ENCODE measurements at regions not wholly inside any gene's neighbourhood (a gene's known extent, or its start where the extent isn't known, plus 50 kb on each side); places are given as distances from the start of the nearest gene placed in this dataset.

DNA sequence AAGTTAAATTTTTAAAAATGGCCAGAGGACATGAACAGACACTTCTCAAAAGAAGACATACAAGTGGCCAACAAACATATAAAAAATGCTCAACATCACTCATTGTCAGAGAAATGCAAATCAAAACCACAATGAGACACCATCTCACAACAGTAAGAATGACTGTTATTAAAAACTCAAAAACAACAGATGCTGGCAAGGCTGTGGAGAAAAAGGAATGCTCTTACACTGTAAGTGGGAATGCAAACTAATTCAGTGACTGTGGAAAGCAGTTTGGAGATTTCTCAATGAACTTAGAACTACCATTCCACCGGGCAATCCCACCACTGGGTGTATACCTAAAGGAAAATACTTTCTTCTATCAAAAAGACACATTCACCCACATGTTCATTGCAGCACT lies 168.5 kb upstream of the PIK3R1 start:
- H3K27ac ChIP-seq (ENCODE audit: low read depth, low read length) = no peak overlapping the region
- no peaks in the 10 kb centered on the region for H3K27me3 ChIP-seq (ENCODE audit: control insufficient read depth, insufficient read depth, low read length)
- peaks cover 58% of the 10 kb centered on the region for H3K9me3 ChIP-seq (ENCODE audit: control insufficient read depth, insufficient read depth, low read depth, low read length)
- no peak overlapping the region for H3K4me3 ChIP-seq (ENCODE audit: low read depth, low read length)
- H3K4me1 ChIP-seq (ENCODE audit: control insufficient read depth, insufficient read depth, low read length) = peaks cover 3% of the 10 kb centered on the region
- H3K9ac ChIP-seq (ENCODE audit: low read length) = no peak overlapping the region
- no peaks in the 10 kb centered on the region for H3K36me3 ChIP-seq (ENCODE audit: control insufficient read depth, insufficient read depth, low read length)

- no peak overlapping the region for H3K4me3 ChIP-seq (ENCODE audit: low read depth, low read length)
- peaks cover 52% of the 10 kb centered on the region for H3K9me3 ChIP-seq (ENCODE audit: control insufficient read depth, insufficient read depth, low read depth, low read length)
- no peak overlapping the region for H3K9ac ChIP-seq (ENCODE audit: low read length)
- H3K27ac ChIP-seq (ENCODE audit: low read depth, low read length) = no peak overlapping the region
- no peaks in the 10 kb centered on the region for H3K36me3 ChIP-seq (ENCODE audit: control insufficient read depth, insufficient read depth, low read length)
- no peaks in the 10 kb centered on the region for H3K27me3 ChIP-seq (ENCODE audit: control insufficient read depth, insufficient read depth, low read length)
- H3K4me1 ChIP-seq (ENCODE audit: control insufficient read depth, insufficient read depth, low read length) = peaks cover 6% of the 10 kb centered on the region
These were observed 169.1 kb upstream of the PIK3R1 start for GRCh38 chr5:68046445-68046844.

DNA sequence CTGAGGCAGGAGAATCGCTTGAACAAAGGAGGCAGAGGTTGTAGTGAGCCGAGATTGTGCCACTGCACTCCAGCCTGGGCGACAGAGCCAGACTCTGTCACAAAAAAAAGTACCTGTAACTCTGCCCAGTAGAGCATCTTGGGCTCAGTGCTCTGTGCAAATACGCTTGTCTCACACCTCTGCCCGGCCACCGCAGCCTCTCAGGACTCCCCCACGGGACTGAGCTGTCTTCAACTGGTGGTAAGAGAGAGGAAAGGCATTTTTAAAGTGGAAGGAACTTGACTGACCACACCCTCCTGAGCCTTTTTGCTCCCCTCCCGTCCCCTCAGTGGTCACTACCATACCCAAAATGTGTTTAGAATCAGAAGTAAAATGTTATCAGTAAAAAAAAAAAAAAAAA lies 174.3 kb upstream of the PIK3R1 start:
- Histone ChIP-seq H3K4me3 (ENCODE audit: low read depth, low read length) (no peak overlapping the region), H3K9ac (ENCODE audit: low read length) (no peak overlapping the region), H3K27me3 (ENCODE audit: control insufficient read depth, insufficient read depth, low read length) (no peaks in the 10 kb centered on the region), H3K4me1 (ENCODE audit: control insufficient read depth, insufficient read depth, low read length) (peaks cover 6% of the 10 kb centered on the region), H3K27ac (ENCODE audit: low read depth, low read length) (no peak overlapping the region), H3K9me3 (ENCODE audit: control insufficient read depth, insufficient read depth, low read depth, low read length) (peaks cover 11% of the 10 kb centered on the region), H3K36me3 (ENCODE audit: control insufficient read depth, insufficient read depth, low read length) (no peaks in the 10 kb centered on the region)

- Histone ChIP-seq H3K9ac (ENCODE audit: low read length) (no peak overlapping the region), H3K4me1 (ENCODE audit: control insufficient read depth, insufficient read depth, low read length) (peaks cover 6% of the 10 kb centered on the region), H3K27ac (ENCODE audit: low read depth, low read length) (no peak overlapping the region)
These were observed 178.0 kb upstream of the PIK3R1 start for GRCh38 chr5:68037546-68037945.

DNA sequence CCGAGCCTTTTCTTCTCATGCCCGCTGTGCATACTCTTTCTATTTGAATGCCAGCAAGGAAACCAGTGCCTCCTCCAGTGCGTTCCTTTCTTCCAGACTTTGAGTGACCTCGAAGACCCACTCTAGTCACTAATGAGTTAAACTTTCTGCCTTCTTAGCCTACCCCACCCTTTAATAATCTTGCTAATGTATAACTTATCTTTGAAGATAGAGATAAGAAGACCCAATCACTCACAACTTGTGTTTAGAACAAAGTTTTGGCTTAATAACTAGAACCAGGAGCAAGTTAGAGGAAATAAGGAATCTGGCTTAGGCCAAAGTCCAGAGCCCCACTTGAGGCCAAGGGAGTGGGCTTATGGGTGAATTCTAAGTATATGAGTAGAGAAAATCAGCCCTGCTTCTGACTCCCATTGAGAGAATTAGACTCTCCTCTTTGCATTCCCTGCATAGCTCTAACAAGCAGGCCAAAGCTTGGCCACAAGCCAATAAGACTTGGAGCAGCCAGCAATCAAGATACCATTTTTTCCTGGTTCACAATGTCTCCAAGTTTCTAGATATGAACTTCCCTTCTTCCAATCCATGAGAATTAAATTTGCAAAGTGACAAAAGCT lies 181.5 kb upstream of the PIK3R1 start:
- no peaks in the 10 kb centered on the region for H3K9me3 ChIP-seq (ENCODE audit: control insufficient read depth, insufficient read depth, low read depth, low read length)
- H3K4me3 ChIP-seq (ENCODE audit: low read depth, low read length) = no peak overlapping the region
- H3K27me3 ChIP-seq (ENCODE audit: control insufficient read depth, insufficient read depth, low read length) = no peaks in the 10 kb centered on the region

More at GRCh38 chr5:68037546-68037945, 178.0 kb upstream of the PIK3R1 start:
- no peaks in the 10 kb centered on the region for H3K36me3 ChIP-seq (ENCODE audit: control insufficient read depth, insufficient read depth, low read length)
- no peak overlapping the region for H3K4me3 ChIP-seq (ENCODE audit: low read depth, low read length)
- no peaks in the 10 kb centered on the region for H3K9me3 ChIP-seq (ENCODE audit: control insufficient read depth, insufficient read depth, low read depth, low read length)
- no peaks in the 10 kb centered on the region for H3K27me3 ChIP-seq (ENCODE audit: control insufficient read depth, insufficient read depth, low read length)

DNA sequence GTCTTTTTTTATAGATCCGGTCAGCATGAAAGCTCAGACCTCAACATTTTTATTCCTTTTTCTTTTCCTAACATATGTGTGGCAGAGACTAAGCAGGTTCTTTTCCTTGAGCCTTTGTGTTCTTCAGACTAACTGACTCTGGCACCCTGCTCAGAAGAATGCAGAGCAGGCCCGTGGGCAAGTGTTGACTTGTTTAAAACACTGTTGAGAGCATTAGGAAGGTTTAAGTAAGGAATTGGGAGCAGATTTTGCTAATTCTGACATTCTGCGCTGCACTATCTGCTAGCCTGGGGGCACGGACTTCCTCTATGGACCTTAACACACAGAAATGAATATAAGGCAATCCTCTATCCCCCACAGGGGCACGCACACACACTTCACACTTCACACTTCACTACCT lies 182.5 kb upstream of the PIK3R1 start:
- H3K4me3 ChIP-seq (ENCODE audit: low read depth, low read length) = no peak overlapping the region
- no peaks in the 10 kb centered on the region for H3K36me3 ChIP-seq (ENCODE audit: control insufficient read depth, insufficient read depth, low read length)
- H3K4me1 ChIP-seq (ENCODE audit: control insufficient read depth, insufficient read depth, low read length) = no peaks in the 10 kb centered on the region
- no peak overlapping the region for H3K27ac ChIP-seq (ENCODE audit: low read depth, low read length)
- H3K27me3 ChIP-seq (ENCODE audit: control insufficient read depth, insufficient read depth, low read length) = no peaks in the 10 kb centered on the region
- H3K9ac ChIP-seq (ENCODE audit: low read length) = no peak overlapping the region
- H3K9me3 ChIP-seq (ENCODE audit: control insufficient read depth, insufficient read depth, low read depth, low read length) = no peaks in the 10 kb centered on the region

More for the DNA sequence above, 181.5 kb upstream of the PIK3R1 start:
- Histone ChIP-seq H3K9ac (ENCODE audit: low read length) (no peak overlapping the region), H3K36me3 (ENCODE audit: control insufficient read depth, insufficient read depth, low read length) (no peaks in the 10 kb centered on the region), H3K4me1 (ENCODE audit: control insufficient read depth, insufficient read depth, low read length) (no peaks in the 10 kb centered on the region), H3K27ac (ENCODE audit: low read depth, low read length) (no peak overlapping the region)

DNA sequence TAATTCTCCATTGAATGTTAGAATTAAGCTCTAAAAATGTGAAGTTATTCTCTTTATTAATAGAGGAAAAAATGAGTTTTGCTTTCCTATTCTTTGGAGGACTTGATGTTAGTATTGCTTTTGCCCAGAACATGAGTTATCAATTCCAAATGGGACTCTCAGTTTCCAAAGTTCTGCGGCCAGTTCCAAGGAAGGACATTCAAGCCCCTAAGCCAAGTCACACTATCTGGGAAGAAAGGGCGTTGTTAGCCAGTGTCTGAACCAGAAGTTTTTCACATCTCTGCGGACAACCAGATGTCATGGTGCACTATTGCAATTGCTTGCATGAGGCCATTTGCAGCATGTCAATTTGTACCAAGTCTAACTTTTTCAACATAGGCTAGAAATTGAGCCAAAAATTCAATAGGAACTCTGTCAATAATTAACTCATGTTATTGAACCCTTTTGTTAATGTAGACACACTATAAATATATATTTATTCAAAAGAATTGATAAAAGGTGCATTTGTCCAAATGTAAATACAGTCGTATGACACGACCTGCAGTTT lies 183.3 kb upstream of the PIK3R1 start:
- no peak overlapping the region for H3K9ac ChIP-seq (ENCODE audit: low read length)
- H3K27ac ChIP-seq (ENCODE audit: low read depth, low read length) = no peak overlapping the region
- H3K27me3 ChIP-seq (ENCODE audit: control insufficient read depth, insufficient read depth, low read length) = no peaks in the 10 kb centered on the region
- H3K4me3 ChIP-seq (ENCODE audit: low read depth, low read length) = no peak overlapping the region
- no peaks in the 10 kb centered on the region for H3K9me3 ChIP-seq (ENCODE audit: control insufficient read depth, insufficient read depth, low read depth, low read length)
- no peaks in the 10 kb centered on the region for H3K36me3 ChIP-seq (ENCODE audit: control insufficient read depth, insufficient read depth, low read length)
- H3K4me1 ChIP-seq (ENCODE audit: control insufficient read depth, insufficient read depth, low read length) = peaks cover 5% of the 10 kb centered on the region

GRCh38 chr5:68028131-68028727 lies 187.3 kb upstream of the PIK3R1 start:
- peaks cover 16% of the 10 kb centered on the region for H3K4me1 ChIP-seq (ENCODE audit: control insufficient read depth, insufficient read depth, low read length)
- H3K4me3 ChIP-seq (ENCODE audit: low read depth, low read length) = no peak overlapping the region
- no peaks in the 10 kb centered on the region for H3K36me3 ChIP-seq (ENCODE audit: control insufficient read depth, insufficient read depth, low read length)
- no peak overlapping the region for H3K9ac ChIP-seq (ENCODE audit: low read length)
- no peaks in the 10 kb centered on the region for H3K27me3 ChIP-seq (ENCODE audit: control insufficient read depth, insufficient read depth, low read length)
- H3K9me3 ChIP-seq (ENCODE audit: control insufficient read depth, insufficient read depth, low read depth, low read length) = peaks cover 5% of the 10 kb centered on the region; the same call in 1 of the 2 replicates
- no peak overlapping the region for H3K27ac ChIP-seq (ENCODE audit: low read depth, low read length)

DNA sequence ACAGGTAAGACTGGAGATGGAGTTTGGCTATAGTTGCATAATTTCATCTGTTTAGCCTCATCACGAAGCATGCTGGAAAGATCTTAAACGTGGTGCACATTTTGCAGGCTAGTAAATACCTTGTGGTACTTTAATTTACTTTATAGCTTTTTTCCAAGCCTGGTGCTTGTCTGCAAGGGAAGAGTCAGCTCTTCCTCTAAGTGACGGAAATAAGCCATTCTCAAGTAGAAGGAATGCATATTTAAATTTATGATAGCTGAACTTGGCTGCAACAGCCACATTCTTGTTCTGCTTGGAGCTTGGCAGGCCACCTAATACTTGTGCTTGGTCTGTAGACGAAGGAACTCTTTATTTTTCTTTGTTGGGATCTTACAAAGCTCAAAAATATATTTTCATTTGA lies 188.0 kb upstream of the PIK3R1 start:
- Histone ChIP-seq H3K4me1 (ENCODE audit: control insufficient read depth, insufficient read depth, low read length) (peaks cover 23% of the 10 kb centered on the region), H3K9ac (ENCODE audit: low read length) (no peak overlapping the region), H3K27me3 (ENCODE audit: control insufficient read depth, insufficient read depth, low read length) (no peaks in the 10 kb centered on the region), H3K36me3 (ENCODE audit: control insufficient read depth, insufficient read depth, low read length) (no peaks in the 10 kb centered on the region), H3K4me3 (ENCODE audit: low read depth, low read length) (no peak overlapping the region), H3K9me3 (ENCODE audit: control insufficient read depth, insufficient read depth, low read depth, low read length) (peaks cover 5% of the 10 kb centered on the region; the same call in 1 of the 2 replicates), H3K27ac (ENCODE audit: low read depth, low read length) (no peak overlapping the region)

DNA sequence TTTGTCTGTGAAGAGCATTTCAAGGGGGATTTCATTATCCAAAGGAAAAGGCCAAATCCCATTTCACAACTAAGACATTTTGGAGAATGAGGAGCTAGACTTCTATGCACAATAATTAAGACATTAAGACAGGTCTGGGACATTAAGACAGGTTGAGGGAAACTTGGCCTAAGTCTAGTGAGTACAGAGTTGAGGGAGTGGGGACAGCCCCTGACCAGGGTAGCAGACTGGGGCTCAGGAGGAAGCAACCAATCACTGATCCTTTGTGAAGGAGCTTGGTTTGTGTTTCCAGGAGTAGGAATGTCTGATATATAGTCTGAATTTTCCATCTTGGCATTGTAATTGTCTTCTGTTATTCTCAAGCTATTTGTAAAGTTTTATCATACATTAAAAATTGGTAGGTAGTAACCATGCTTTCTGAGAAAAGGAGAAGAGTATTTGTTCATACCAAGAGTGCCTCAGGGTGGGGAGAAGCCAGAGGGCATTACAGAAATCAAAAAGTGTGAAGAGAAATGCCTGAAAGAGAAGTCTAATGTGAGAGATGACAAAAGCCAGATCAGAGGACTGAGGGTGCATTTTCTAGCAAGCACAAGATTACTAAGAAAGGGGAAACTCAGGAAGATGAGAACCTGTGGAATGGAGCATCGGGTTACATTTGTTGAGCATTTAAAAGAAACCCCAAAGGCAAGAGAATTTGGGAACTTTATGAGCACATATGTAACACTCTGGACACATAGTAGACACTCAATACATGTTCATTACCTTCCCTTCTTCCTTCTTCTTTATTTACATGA lies 189.3 kb upstream of the PIK3R1 start:
- Histone ChIP-seq H3K4me3 (ENCODE audit: low read depth, low read length) (no peak overlapping the region), H3K36me3 (ENCODE audit: control insufficient read depth, insufficient read depth, low read length) (no peaks in the 10 kb centered on the region), H3K27me3 (ENCODE audit: control insufficient read depth, insufficient read depth, low read length) (no peaks in the 10 kb centered on the region), H3K4me1 (ENCODE audit: control insufficient read depth, insufficient read depth, low read length) (peaks cover 35% of the 10 kb centered on the region), H3K9me3 (ENCODE audit: control insufficient read depth, insufficient read depth, low read depth, low read length) (peaks cover 5% of the 10 kb centered on the region; the same call in 1 of the 2 replicates), H3K27ac (ENCODE audit: low read depth, low read length) (no peak overlapping the region), H3K9ac (ENCODE audit: low read length) (no peak overlapping the region)

GRCh38 chr5:68024426-68024825 lies 191.1 kb upstream of the PIK3R1 start:
- H3K4me1 ChIP-seq (ENCODE audit: control insufficient read depth, insufficient read depth, low read length) = peaks cover 35% of the 10 kb centered on the region
- no peak overlapping the region for H3K9ac ChIP-seq (ENCODE audit: low read length)
- peaks cover 6% of the 10 kb centered on the region; the same call in 1 of the 2 replicates for H3K9me3 ChIP-seq (ENCODE audit: control insufficient read depth, insufficient read depth, low read depth, low read length)
- no peak overlapping the region for H3K27ac ChIP-seq (ENCODE audit: low read depth, low read length)
- H3K36me3 ChIP-seq (ENCODE audit: control insufficient read depth, insufficient read depth, low read length) = no peaks in the 10 kb centered on the region
- no peaks in the 10 kb centered on the region for H3K27me3 ChIP-seq (ENCODE audit: control insufficient read depth, insufficient read depth, low read length)
- H3K4me3 ChIP-seq (ENCODE audit: low read depth, low read length) = no peak overlapping the region

Data from HUES6 (cell line).